ENCODE measurements at regions not wholly inside any gene's neighbourhood (a gene's known extent, or its start where the extent isn't known, plus 50 kb on each side); places are given as distances from the start of the nearest gene placed in this dataset.

DNA sequence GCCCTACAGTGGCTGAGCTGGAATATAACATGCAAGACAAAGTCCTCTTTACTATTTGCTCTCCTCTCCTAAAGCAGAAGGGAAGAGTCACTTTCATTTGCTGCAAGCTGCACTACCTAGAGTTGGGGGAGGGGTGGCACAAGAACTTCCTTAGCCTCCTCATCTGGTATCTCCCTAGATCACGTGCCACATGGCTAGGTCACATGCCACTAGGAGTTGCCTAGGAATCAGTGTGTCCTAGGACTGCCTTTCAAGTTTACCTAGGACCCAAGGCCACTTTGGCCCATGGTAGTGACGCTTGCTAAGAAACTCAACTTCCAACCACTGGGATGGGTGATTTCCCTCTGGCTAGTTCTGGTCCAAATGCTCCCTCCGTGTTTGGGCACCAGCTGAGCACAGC is 625.2 kb downstream of the DIAPH3 start:
- intact Hi-C loops (cut with DNase I): no loop called here
- ATAC-seq (no peak), DNase-seq (no peak)
- no peak for TF ChIP-seq CTCF (IDR thresholded peaks at IDR 0.05)
- Histone ChIP-seq H3K36me3 (no peaks in the 10 kb centered on the region), H3K4me3 (no peak overlapping the region), H3K4me1 (no peaks in the 10 kb centered on the region), H3K27ac (no peak overlapping the region), H3K27me3 (no peaks in the 10 kb centered on the region), H3K9me3 (no peaks in the 10 kb centered on the region)

DNA sequence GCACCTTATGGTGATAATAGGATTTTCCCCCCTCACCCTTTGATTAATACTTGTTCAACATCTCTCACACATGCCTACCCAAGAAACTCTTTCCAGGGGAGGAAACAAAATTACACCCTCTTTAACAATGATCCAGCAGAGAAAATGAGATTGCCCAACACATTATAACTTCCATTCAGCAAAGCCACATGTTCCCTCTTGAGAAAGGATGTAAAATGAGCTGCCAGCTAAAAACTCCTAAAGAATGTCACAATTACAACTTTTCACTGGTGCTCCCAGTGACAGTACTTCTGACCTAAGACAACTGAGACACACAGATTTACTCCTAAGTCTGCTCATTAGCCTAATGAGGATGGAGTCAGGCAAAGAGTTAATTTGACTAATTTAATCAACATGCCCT is 621.4 kb downstream of the DIAPH3 start:
- intact Hi-C loops (cut with DNase I): no loop called here
- H3K4me3 ChIP-seq: no peak overlapping the region
- ATAC-seq (no peak), DNase-seq (no peak)
- H3K4me1 ChIP-seq: no peaks in the 10 kb centered on the region
- no peaks in the 10 kb centered on the region for H3K27me3 ChIP-seq
- TF ChIP-seq CTCF (IDR thresholded peaks at IDR 0.05): no peak
- no peak overlapping the region for H3K27ac ChIP-seq
- H3K36me3 ChIP-seq: no peaks in the 10 kb centered on the region
- H3K9me3 ChIP-seq: no peaks in the 10 kb centered on the region

DNA sequence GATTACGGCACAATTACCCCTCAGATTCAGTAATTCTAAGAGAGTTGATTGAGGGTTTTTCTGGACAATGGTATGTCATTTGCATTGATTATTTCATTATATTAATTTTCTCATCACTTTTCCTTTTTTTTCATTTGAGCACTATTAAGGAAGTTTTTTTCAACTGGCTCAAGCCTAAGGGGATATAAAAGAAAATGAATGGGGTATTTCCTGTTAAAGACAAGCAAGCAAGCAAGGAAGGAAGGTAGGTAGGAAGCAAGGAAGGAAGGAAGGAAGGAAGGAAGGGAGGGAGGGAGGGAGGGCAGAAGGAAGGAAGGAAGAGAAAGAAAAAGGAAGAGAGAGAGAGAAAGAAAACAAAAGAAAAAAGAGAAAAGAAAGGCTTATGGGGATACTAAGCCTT is 620.3 kb downstream of the DIAPH3 start:
- no peak for TF ChIP-seq CTCF (IDR thresholded peaks at IDR 0.05)
- Histone ChIP-seq H3K9me3 (no peaks in the 10 kb centered on the region), H3K4me3 (no peak overlapping the region), H3K27ac (no peak overlapping the region), H3K27me3 (no peaks in the 10 kb centered on the region), H3K36me3 (no peaks in the 10 kb centered on the region), H3K4me1 (no peaks in the 10 kb centered on the region)
- ATAC-seq (no peak), DNase-seq (no peak)
- intact Hi-C loops (cut with DNase I): no loop called here

GRCh38 chr13:59545007-59545406 is 618.7 kb downstream of the DIAPH3 start:
- intact Hi-C loops (cut with DNase I): no loop called here
- Histone ChIP-seq H3K4me1 (no peaks in the 10 kb centered on the region), H3K27me3 (no peaks in the 10 kb centered on the region), H3K27ac (no peak overlapping the region), H3K9me3 (no peaks in the 10 kb centered on the region), H3K4me3 (no peak overlapping the region), H3K36me3 (no peaks in the 10 kb centered on the region)
- no peak for DNase-seq
- ATAC-seq: no peak
- no peak for TF ChIP-seq CTCF (IDR thresholded peaks at IDR 0.05)

- DNase-seq (no peak), ATAC-seq (no peak)
- intact Hi-C loops (cut with DNase I): no loop called here
Measured at GRCh38 chr13:59546178-59546577, 617.5 kb downstream of the DIAPH3 start.

More at GRCh38 chr13:59546178-59546577, 617.5 kb downstream of the DIAPH3 start:
- no peaks in the 10 kb centered on the region for H3K4me1 ChIP-seq
- H3K9me3 ChIP-seq: no peaks in the 10 kb centered on the region
- no peaks in the 10 kb centered on the region for H3K27me3 ChIP-seq
- H3K27ac ChIP-seq: no peak overlapping the region
- H3K4me3 ChIP-seq: no peak overlapping the region
- no peaks in the 10 kb centered on the region for H3K36me3 ChIP-seq
- TF ChIP-seq CTCF (IDR thresholded peaks at IDR 0.05): no peak

Data from upper lobe of right lung (tissue), 1 donor.